G401.6 (cell line): ENCODE measurements at regions not wholly inside any gene's neighbourhood (a gene's known extent, or its start where the extent isn't known, plus 50 kb on each side); places are given as distances from the start of the nearest gene placed in this dataset.

Experiments used
- FAIRE-seq: peaks from 2 replicates; lab custom pipeline; 2012; peaks lifted over from hg19 to GRCh38; lab: Jason Lieb, UNC

GRCh38 chr21:28783641-28784185 is 209.0 kb downstream of the LTN1 start:
- FAIRE-seq = no peak

GRCh38 chr21:28781602-28782276 is 210.9 kb downstream of the LTN1 start:
- peak; percentile 85 for FAIRE-seq

GRCh38 chr21:28779914-28780313 is 212.8 kb downstream of the LTN1 start:
- no peak for FAIRE-seq

GRCh38 chr21:28776251-28776650 is 216.4 kb downstream of the LTN1 start:
- no peak for FAIRE-seq

- FAIRE-seq = no peak
Observed at GRCh38 chr21:28775071-28775470, 217.6 kb downstream of the LTN1 start.

GRCh38 chr21:28773036-28773435 is 219.6 kb downstream of the LTN1 start:
- FAIRE-seq = no peak

GRCh38 chr21:28771790-28772501 is 220.7 kb downstream of the LTN1 start:
- FAIRE-seq = peak; percentile 96

GRCh38 chr21:28770867-28771661 is 221.6 kb downstream of the LTN1 start:
- peak; percentile 33 for FAIRE-seq

GRCh38 chr21:28769683-28770082 is 223.0 kb downstream of the LTN1 start:
- no peak for FAIRE-seq

GRCh38 chr21:28768753-28769152 is 223.9 kb downstream of the LTN1 start:
- no peak for FAIRE-seq

GRCh38 chr21:28767523-28767922 is 225.2 kb downstream of the LTN1 start:
- FAIRE-seq = no peak

- no peak for FAIRE-seq
Observed at GRCh38 chr21:28763809-28764418, 228.8 kb downstream of the LTN1 start.

GRCh38 chr21:28762357-28762735 is 230.3 kb downstream of the LTN1 start:
- FAIRE-seq = no peak

GRCh38 chr21:28761674-28762356 is 230.9 kb downstream of the LTN1 start:
- FAIRE-seq = no peak

- no peak for FAIRE-seq
Observed at GRCh38 chr21:28758883-28759242, 233.8 kb downstream of the LTN1 start.

- FAIRE-seq = no peak
Observed at GRCh38 chr21:28758042-28758882, 234.4 kb downstream of the LTN1 start.

- no peak for FAIRE-seq
Observed at GRCh38 chr21:28754862-28755261, 237.8 kb downstream of the LTN1 start.

- FAIRE-seq = no peak
Observed at GRCh38 chr21:28754127-28754611, 238.5 kb downstream of the LTN1 start.

GRCh38 chr21:28752131-28752530 is 240.5 kb downstream of the LTN1 start:
- no peak for FAIRE-seq

- peak; percentile 69 for FAIRE-seq
Observed at GRCh38 chr21:28751176-28751575, 241.5 kb downstream of the LTN1 start.

- FAIRE-seq = no peak
Observed at GRCh38 chr21:28750565-28750964, 242.1 kb downstream of the LTN1 start.
